ENCODE measurements at regions not wholly inside any gene's neighbourhood (a gene's known extent, or its start where the extent isn't known, plus 50 kb on each side); places are given as distances from the start of the nearest gene placed in this dataset.

DNA sequence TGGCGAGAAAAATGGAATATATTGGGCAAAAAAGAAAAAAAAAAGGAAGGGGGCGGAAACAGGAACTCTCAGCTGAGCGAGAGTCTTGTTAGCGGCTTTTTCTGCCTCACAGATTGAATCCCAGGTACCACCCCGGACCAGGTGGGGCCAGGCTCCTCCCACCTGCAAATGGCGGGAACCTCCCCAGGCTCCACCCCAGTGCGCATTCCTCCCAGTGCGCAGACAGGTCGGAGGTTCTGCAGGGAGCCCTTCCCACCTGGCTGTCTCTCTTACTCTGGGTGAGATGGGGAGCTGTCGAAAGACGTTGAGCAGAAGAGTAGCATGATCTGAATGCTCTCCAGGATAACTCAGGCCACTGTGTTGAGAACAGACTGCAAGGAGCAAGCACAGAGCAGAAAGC is 57.0 kb upstream of the ETV6 start:
- no peak for TF ChIP-seq USF1 (IDR thresholded peaks at IDR 0.05)
- TF ChIP-seq, protein P1, sequence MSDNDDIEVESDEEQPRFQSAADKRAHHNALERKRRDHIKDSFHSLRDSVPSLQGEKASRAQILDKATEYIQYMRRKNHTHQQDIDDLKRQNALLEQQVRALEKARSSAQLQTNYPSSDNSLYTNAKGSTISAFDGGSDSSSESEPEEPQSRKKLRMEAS (IDR thresholded peaks at IDR 0.05): no peak
- TF ChIP-seq REST (IDR thresholded peaks at IDR 0.05; ENCODE audit: low read depth): no peak
- no peak for TF ChIP-seq EGR1 (IDR thresholded peaks at IDR 0.05)
- TF ChIP-seq RAD21 (IDR thresholded peaks at IDR 0.05; ENCODE audit: low read depth): no peak
- no peak for TF ChIP-seq EP300 (IDR thresholded peaks at IDR 0.05; ENCODE audit: borderline replicate concordance)
- no peak for TF ChIP-seq TCF12 (IDR thresholded peaks at IDR 0.05; ENCODE audit: low read depth)
- no peak for TF ChIP-seq CREB1 (IDR thresholded peaks at IDR 0.05; ENCODE audit: low read depth)
- no peak for TF ChIP-seq FOXM1 (IDR thresholded peaks at IDR 0.05; ENCODE audit: borderline replicate concordance, low read depth)
- TF ChIP-seq YY1 (IDR thresholded peaks at IDR 0.05; ENCODE audit: low read depth): no peak
- no peak for TF ChIP-seq TAF1 (IDR thresholded peaks at IDR 0.05; ENCODE audit: low read depth)
- no peak for TF ChIP-seq ZBTB7A (IDR thresholded peaks at IDR 0.05; ENCODE audit: low read depth)
- TF ChIP-seq CEBPB (IDR thresholded peaks at IDR 0.05): no peak
- no peak for TF ChIP-seq TEAD4 (IDR thresholded peaks at IDR 0.05)

All from Ishikawa (cell line).